GM12891 (cell line): ENCODE measurements at regions not wholly inside any gene's neighbourhood (a gene's known extent, or its start where the extent isn't known, plus 50 kb on each side); places are given as distances from the start of the nearest gene placed in this dataset.

Experiments
- POLR2A ChIP-seq: IDR thresholded peaks from 2 replicates; pipeline ENCODE4 v1.6.1; 2011; ENCODE audit warnings: low read depth, low read length, control low read depth
- POLR2AphosphoS5 ChIP-seq: IDR thresholded peaks from 2 replicates; pipeline ENCODE4 v1.6.1; 2011; ENCODE audit warnings: low read depth, low read length, control low read depth
- TAF1 ChIP-seq: IDR thresholded peaks from 2 replicates; pipeline ENCODE4 v1.6.1; 2011; ENCODE audit warnings: low read depth, low read length, control low read depth

DNA sequence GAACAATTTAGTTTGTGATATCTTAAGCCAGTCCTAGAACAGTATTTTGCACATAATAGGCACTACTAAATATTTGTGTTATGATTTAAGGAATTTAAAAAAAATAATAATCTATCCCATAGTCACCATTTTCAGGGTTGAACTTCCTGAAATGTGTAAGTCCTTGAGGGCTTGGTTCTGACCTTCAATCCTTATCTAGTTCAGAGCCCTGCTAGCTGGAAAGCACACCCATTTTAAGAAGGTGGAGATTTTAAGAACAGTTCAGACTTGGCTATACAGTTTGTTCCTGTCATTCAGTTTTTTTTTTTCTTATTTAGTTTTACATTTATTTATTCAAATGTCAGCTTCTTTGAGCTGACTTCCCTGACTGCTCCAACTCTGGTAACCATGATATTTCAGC is 183.4 kb upstream of the MAGI2 start:
- no peak for TF ChIP-seq POLR2AphosphoS5
- no peak for TF ChIP-seq POLR2A
- TF ChIP-seq TAF1, result no peak
